H9 (cell line): ENCODE measurements at regions not wholly inside any gene's neighbourhood (a gene's known extent, or its start where the extent isn't known, plus 50 kb on each side); places are given as distances from the start of the nearest gene placed in this dataset.

Experiments used
- DNase-seq: peaks from one replicate; pipeline ENCODE4 v3.0.0-alpha.2; 2017
- H2AFZ ChIP-seq: one replicate; pipeline ENCODE4 v1.6.1; 2013; ENCODE audit warnings: mild to moderate bottlenecking, low read length, control low read depth, moderate library complexity
- H2AK5ac ChIP-seq: 2 replicates; pipeline ENCODE4 v1.6.1; 2013; ENCODE audit warnings: low read length, control low read depth, mixed read lengths; ENCODE audit not compliant: insufficient read length
- H2BK120ac ChIP-seq: one replicate; pipeline ENCODE4 v1.6.1; 2013; ENCODE audit warnings: low read depth, mild to moderate bottlenecking, low read length, control low read depth, inconsistent platforms; ENCODE audit not compliant: poor library complexity, severe bottlenecking
- H2BK12ac ChIP-seq: 2 replicates; pipeline ENCODE4 v1.6.1; 2013; ENCODE audit warnings: low read length, control low read depth, mixed read lengths, low read depth; ENCODE audit not compliant: insufficient read length
- H2BK15ac ChIP-seq: 2 replicates; pipeline ENCODE4 v1.6.1; 2013; ENCODE audit warnings: low read depth, low read length, control low read depth
- H2BK20ac ChIP-seq: one replicate; pipeline ENCODE4 v1.6.1; 2013; ENCODE audit warnings: low read depth, mild to moderate bottlenecking, low read length, control low read depth, inconsistent platforms; ENCODE audit not compliant: poor library complexity, severe bottlenecking
- H2BK5ac ChIP-seq: 2 replicates; pipeline ENCODE4 v1.6.1; 2013; ENCODE audit warnings: low read length, control low read depth, mixed read lengths; ENCODE audit not compliant: insufficient read length
- H3K14ac ChIP-seq: 2 replicates; pipeline ENCODE4 v1.6.1; 2013; ENCODE audit warnings: low read length, control low read depth; ENCODE audit not compliant: insufficient read depth
- H3K18ac ChIP-seq: 2 replicates; pipeline ENCODE4 v1.6.1; 2013; ENCODE audit warnings: low read depth, mild to moderate bottlenecking, mixed read lengths, low read length, control low read depth; ENCODE audit not compliant: insufficient read length
- H3K23ac ChIP-seq: 2 replicates; pipeline ENCODE4 v1.6.1; 2013; ENCODE audit warnings: low read length, control low read depth, mixed read lengths, low read depth; ENCODE audit not compliant: insufficient read length
- H3K23me2 ChIP-seq: 2 replicates; pipeline ENCODE4 v1.6.1; 2013; ENCODE audit warnings: low read depth, mild to moderate bottlenecking, mixed read lengths, low read length, control low read depth; ENCODE audit not compliant: insufficient read length, poor library complexity, severe bottlenecking
- H3K27ac ChIP-seq: 2 replicates; pipeline ENCODE4 v1.5.1; 2013; ENCODE audit warnings: low read length, control low read depth, mixed read lengths, low read depth; ENCODE audit not compliant: insufficient read length
- H3K27me3 ChIP-seq: 2 replicates; pipeline ENCODE4 v1.6.1; 2013; ENCODE audit warnings: low read length, control low read depth, inconsistent platforms; ENCODE audit not compliant: insufficient read depth
- H3K4ac ChIP-seq: 2 replicates; pipeline ENCODE4 v1.6.1; 2013; ENCODE audit warnings: low read depth, mild to moderate bottlenecking, control low read depth, inconsistent platforms, low read length, moderate library complexity
- H3K4me1 ChIP-seq: 2 replicates; pipeline ENCODE4 v1.6.1; 2013; ENCODE audit warnings: low read length, control low read depth, inconsistent platforms; ENCODE audit not compliant: insufficient read depth
- H3K4me2 ChIP-seq: 2 replicates; pipeline ENCODE4 v1.6.1; 2013; ENCODE audit warnings: low read length, control low read depth, mixed read lengths; ENCODE audit not compliant: insufficient read length, insufficient read depth
- H3K56ac ChIP-seq: 2 replicates; pipeline ENCODE4 v1.6.1; 2013; ENCODE audit warnings: low read depth, mild to moderate bottlenecking, mixed read lengths, low read length, control low read depth; ENCODE audit not compliant: insufficient read length
- H3K79me1 ChIP-seq: 2 replicates; pipeline ENCODE4 v1.6.1; 2013; ENCODE audit warnings: low read depth, mild to moderate bottlenecking, moderate library complexity, low read length, control low read depth, inconsistent platforms; ENCODE audit not compliant: insufficient read depth, poor library complexity, severe bottlenecking
- H3K79me2 ChIP-seq: 2 replicates; pipeline ENCODE4 v1.6.1; 2013; ENCODE audit warnings: low read length, control low read depth, inconsistent platforms; ENCODE audit not compliant: insufficient read depth
- H3K9ac ChIP-seq: 2 replicates; pipeline ENCODE4 v1.6.1; 2013; ENCODE audit warnings: low read length, control low read depth, mixed read lengths; ENCODE audit not compliant: insufficient read length; ENCODE audit errors: extremely low read depth
- H3K9me3 ChIP-seq: one replicate; pipeline ENCODE4 v1.6.1; 2013; ENCODE audit warnings: low read depth, low read length, inconsistent platforms; ENCODE audit not compliant: control insufficient read depth
- H3T11ph ChIP-seq: one replicate; pipeline ENCODE4 v1.6.1; 2013; ENCODE audit warnings: mild to moderate bottlenecking, low read length, control low read depth, inconsistent platforms
- H4K20me1 ChIP-seq: one replicate; pipeline ENCODE4 v1.6.1; 2013; ENCODE audit not compliant: control insufficient read depth, insufficient read length, insufficient read depth
- H4K5ac ChIP-seq: 2 replicates; pipeline ENCODE4 v1.6.1; 2013; ENCODE audit warnings: low read depth, mild to moderate bottlenecking, mixed read lengths, low read length, control low read depth; ENCODE audit not compliant: insufficient read length
- H4K8ac ChIP-seq: replicated peaks from 2 replicates; pipeline ENCODE4 v1.6.1; 2013; ENCODE audit warnings: low read length, control low read depth, mixed read lengths, low read depth; ENCODE audit not compliant: insufficient read length
- H4K91ac ChIP-seq: 2 replicates; pipeline ENCODE4 v1.6.1; 2013; ENCODE audit warnings: low read depth, mild to moderate bottlenecking, moderate library complexity, mixed read lengths, low read length, control low read depth; ENCODE audit not compliant: insufficient read length
- H3K27ac Mint-ChIP-seq, 3 experiments: 2 replicates in 2 of 3; 3 replicates in 1 of 3; pipeline ENCODE4 v1.8.0; 2020 to 2021; ENCODE audit warnings: mixed read lengths in 3 of 3, mild to moderate bottlenecking in 1 of 3, moderate library complexity in 1 of 3
- H3K27me3 Mint-ChIP-seq: 2 replicates; pipeline ENCODE4 v1.8.0; 2021; ENCODE audit warnings: low read depth, mild to moderate bottlenecking, moderate library complexity, mixed read lengths
- H3K36me3 Mint-ChIP-seq, 3 experiments: 2 replicates in 2 of 3; 3 replicates in 1 of 3; pipeline ENCODE4 v1.8.0; 2020 to 2021; ENCODE audit warnings: low read depth in 3 of 3, mixed read lengths in 3 of 3; ENCODE audit not compliant: insufficient read depth in 1 of 3
- H3K4me1 Mint-ChIP-seq, 2 experiments: 2 replicates each; pipeline ENCODE4 v1.8.0; 2020; ENCODE audit warnings: mixed read lengths in 2 of 2
- H3K4me3 Mint-ChIP-seq, 2 experiments: 2 replicates in 1 of 2; 3 replicates in 1 of 2; pipeline ENCODE4 v1.8.0; 2020 to 2021; ENCODE audit warnings: mild to moderate bottlenecking in 2 of 2, mixed read lengths in 2 of 2, moderate library complexity in 1 of 2
- H3K9me3 Mint-ChIP-seq, 2 experiments: 2 replicates in 1 of 2; 3 replicates in 1 of 2; pipeline ENCODE4 v1.8.0; 2020; ENCODE audit warnings: mild to moderate bottlenecking in 2 of 2, mixed read lengths in 2 of 2, moderate library complexity in 1 of 2
- WGBS: extraction: QIAGEN DNeasy Blood & Tissue Kit; methylation state at CpG from one replicate; pipeline ENCODE4 v1.1.7; 2013; ENCODE audit warnings: missing lambda C conversion rate, low lambda C conversion rate, mixed read lengths; ENCODE audit not compliant: insufficient read length; ENCODE audit errors: extremely low coverage; 5-methylcytosine and 5-hydroxymethylcytosine counted together
- TF ChIP-seq, protein P1 (sequence below): fragments of 200-600 bp; sonication (generic); conservative IDR thresholded peaks from 3 replicates; pipeline ENCODE4 v1.8.0; 2021; ENCODE audit warnings: antibody characterized with exemption, mild to moderate bottlenecking

GRCh38 chr6:140828856-140829255, 1303.9 kb upstream of the GJE1 start:
- H3K79me2 ChIP-seq, result no peaks in the 10 kb centered on the region
- H2BK20ac ChIP-seq, result no peak overlapping the region
- H2AK5ac ChIP-seq, result no peak overlapping the region
- no peak overlapping the region for H3K27ac Mint-ChIP-seq
- no peak overlapping the region for H2BK5ac ChIP-seq
- H3K9ac ChIP-seq, result no peak overlapping the region
- no peaks in the 10 kb centered on the region for H3K27me3 Mint-ChIP-seq
- no peak overlapping the region for H2BK120ac ChIP-seq
- no peaks in the 10 kb centered on the region for H3K9me3 ChIP-seq
- no peak overlapping the region for H2BK12ac ChIP-seq
- no peaks in the 10 kb centered on the region for H3K27me3 ChIP-seq
- no peaks in the 10 kb centered on the region for H3K4me1 ChIP-seq
- H3K14ac ChIP-seq, result no peak overlapping the region
- TF ChIP-seq, protein P1, sequence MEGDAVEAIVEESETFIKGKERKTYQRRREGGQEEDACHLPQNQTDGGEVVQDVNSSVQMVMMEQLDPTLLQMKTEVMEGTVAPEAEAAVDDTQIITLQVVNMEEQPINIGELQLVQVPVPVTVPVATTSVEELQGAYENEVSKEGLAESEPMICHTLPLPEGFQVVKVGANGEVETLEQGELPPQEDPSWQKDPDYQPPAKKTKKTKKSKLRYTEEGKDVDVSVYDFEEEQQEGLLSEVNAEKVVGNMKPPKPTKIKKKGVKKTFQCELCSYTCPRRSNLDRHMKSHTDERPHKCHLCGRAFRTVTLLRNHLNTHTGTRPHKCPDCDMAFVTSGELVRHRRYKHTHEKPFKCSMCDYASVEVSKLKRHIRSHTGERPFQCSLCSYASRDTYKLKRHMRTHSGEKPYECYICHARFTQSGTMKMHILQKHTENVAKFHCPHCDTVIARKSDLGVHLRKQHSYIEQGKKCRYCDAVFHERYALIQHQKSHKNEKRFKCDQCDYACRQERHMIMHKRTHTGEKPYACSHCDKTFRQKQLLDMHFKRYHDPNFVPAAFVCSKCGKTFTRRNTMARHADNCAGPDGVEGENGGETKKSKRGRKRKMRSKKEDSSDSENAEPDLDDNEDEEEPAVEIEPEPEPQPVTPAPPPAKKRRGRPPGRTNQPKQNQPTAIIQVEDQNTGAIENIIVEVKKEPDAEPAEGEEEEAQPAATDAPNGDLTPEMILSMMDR, result no peak
- no peak overlapping the region for H3K4me2 ChIP-seq
- H3K4me1 Mint-ChIP-seq, result no peaks in the 10 kb centered on the region
- H3K4ac ChIP-seq, result no peak overlapping the region
- H3K56ac ChIP-seq, result no peak overlapping the region
- H3K9me3 Mint-ChIP-seq, result no peaks in the 10 kb centered on the region; a peak in 1 of 5 replicates
- H4K91ac ChIP-seq, result no peak overlapping the region
- no peak overlapping the region for H4K8ac ChIP-seq
- H3K23ac ChIP-seq, result no peak overlapping the region
- H4K20me1 ChIP-seq, result no peaks in the 10 kb centered on the region
- H3K27ac ChIP-seq, result no peak overlapping the region
- no peak for DNase-seq
- no CpG with 5 or more reads among the region's 7 CpGs for WGBS
- no peak overlapping the region for H4K5ac ChIP-seq
- no peaks in the 10 kb centered on the region for H3K36me3 Mint-ChIP-seq
- peak overlapping the region; percentile 40 for H2AFZ ChIP-seq
- no peak overlapping the region for H3K18ac ChIP-seq
- no peak overlapping the region for H2BK15ac ChIP-seq
- no peaks in the 10 kb centered on the region for H3K79me1 ChIP-seq
- H3K23me2 ChIP-seq, result no peaks in the 10 kb centered on the region
- no peak overlapping the region for H3K4me3 Mint-ChIP-seq
- H3T11ph ChIP-seq, result no peak overlapping the region
